A549 (cell line): ENCODE measurements at regions not wholly inside any gene's neighbourhood (a gene's known extent, or its start where the extent isn't known, plus 50 kb on each side); places are given as distances from the start of the nearest gene placed in this dataset.

ENCODE experiments used
- RCOR1 ChIP-seq: fragments of 150-350 bp; IDR thresholded peaks from 2 replicates; pipeline ENCODE4 v1.6.1; 2014; ENCODE audit warnings: antibody characterized with exemption, low read length, low read depth
- RFX5 ChIP-seq: fragments of 450-650 bp; IDR thresholded peaks from 2 replicates; pipeline ENCODE4 v1.7.1; 2014; ENCODE audit warnings: antibody characterized with exemption, mild to moderate bottlenecking, moderate library complexity

DNA sequence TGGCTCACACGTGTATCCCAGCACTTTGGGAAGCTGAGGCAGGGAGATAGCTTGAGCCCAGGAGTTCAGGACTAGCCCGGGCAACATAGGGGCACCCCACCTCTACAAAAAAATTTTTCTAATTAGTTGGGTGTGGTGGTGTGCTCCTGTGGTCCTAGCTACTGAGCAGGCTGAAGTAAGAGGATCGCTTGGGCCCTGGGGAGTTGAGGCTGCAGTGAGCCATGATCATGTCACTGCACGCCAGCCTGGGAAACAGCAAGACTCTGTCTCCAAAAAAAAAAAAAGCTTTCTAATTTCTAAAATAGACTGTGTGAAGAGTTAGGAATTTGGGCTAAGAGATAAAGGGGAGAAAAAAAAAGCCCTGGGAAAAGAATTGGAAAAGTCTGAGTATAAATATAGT is 51.9 kb upstream of the NAB1 start:
- TF ChIP-seq RFX5, result no peak
- TF ChIP-seq RCOR1, result no peak
